ENCODE measurements at regions not wholly inside any gene's neighbourhood (a gene's known extent, or its start where the extent isn't known, plus 50 kb on each side); places are given as distances from the start of the nearest gene placed in this dataset.
A peak's percentile ranks its signal among the peaks of the same experiment; 100 is the strongest.
"Not testable (repeated sequence)": the region's sequence is repeated elsewhere in the genome, so short reads cannot be mapped to it uniquely, and the experiment has no call there.

DNA sequence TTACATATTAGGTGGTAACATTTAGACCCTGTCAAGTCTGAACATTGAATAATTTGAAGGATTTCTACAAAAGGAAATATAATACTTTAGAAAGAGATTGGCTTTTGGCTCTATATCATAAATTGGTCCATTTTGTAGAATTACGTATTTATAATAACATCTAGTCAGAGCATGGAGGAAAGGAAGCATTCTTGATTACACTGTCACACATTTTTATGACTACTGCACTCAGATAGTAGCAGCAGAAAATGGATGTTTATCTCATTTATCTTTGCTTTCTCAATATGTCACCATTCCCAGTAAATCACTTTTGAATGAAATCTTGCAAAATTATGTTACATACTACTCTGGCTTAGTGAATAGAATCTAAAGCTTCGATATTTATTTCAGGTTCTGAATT lies 1234.6 kb downstream of the CDY2B start:
- no peak for DNase-seq (ENCODE audit: low spot score)
- TF ChIP-seq, protein P1, sequence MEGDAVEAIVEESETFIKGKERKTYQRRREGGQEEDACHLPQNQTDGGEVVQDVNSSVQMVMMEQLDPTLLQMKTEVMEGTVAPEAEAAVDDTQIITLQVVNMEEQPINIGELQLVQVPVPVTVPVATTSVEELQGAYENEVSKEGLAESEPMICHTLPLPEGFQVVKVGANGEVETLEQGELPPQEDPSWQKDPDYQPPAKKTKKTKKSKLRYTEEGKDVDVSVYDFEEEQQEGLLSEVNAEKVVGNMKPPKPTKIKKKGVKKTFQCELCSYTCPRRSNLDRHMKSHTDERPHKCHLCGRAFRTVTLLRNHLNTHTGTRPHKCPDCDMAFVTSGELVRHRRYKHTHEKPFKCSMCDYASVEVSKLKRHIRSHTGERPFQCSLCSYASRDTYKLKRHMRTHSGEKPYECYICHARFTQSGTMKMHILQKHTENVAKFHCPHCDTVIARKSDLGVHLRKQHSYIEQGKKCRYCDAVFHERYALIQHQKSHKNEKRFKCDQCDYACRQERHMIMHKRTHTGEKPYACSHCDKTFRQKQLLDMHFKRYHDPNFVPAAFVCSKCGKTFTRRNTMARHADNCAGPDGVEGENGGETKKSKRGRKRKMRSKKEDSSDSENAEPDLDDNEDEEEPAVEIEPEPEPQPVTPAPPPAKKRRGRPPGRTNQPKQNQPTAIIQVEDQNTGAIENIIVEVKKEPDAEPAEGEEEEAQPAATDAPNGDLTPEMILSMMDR (IDR thresholded peaks at IDR 0.05; ENCODE audit: extremely low read depth, missing control alignments), result no peak

DNA sequence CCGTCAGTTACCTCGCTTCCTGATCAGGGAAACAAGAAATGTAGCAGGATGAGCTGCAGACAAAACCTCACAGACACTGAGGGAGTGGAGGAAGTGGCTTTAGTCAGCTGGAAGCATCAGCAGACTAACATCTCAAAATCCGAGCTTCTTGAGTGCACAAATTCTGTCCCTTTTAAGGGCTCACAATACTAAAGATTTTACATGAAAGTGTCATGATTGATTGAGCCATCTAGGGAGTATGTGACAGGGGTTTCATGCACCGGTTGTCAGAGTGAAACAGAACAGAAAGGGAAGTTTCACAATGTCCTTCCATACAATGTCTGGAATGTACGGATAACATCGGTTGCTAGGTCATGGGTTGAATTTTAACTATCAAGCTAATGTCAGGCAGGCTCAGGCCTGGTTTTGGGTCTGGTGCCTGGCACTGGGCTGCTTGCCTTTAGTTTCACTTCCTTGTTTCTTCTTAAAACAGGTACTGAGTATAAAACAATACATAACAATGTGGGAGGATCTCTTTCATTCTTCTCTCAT lies 1235.7 kb downstream of the CDY2B start:
- TF ChIP-seq, protein P1 (IDR thresholded peaks at IDR 0.05; ENCODE audit: extremely low read depth, missing control alignments), result no peak

DNA sequence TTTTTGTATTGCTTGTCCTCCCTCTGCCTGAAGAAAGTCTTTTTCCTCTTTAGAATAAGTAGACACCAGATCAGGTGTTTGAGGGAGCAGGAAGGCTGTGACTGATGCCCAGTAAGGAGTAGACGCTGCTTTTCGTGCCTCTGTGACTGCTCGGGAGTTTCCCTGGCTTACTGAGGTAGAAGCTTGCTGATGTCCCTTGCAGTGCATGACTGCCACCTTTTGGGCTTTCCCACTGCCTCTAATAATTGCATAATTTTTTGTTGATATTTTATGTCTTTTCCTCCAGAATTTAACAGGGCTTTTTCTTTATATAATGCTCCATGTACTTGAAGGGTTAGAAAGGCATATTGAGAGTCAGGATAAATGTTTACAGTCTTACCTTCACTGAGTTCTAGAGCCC lies 1240.2 kb downstream of the CDY2B start:
- TF ChIP-seq, protein P1 (IDR thresholded peaks at IDR 0.05; ENCODE audit: extremely low read depth, missing control alignments), result peak; percentile 13
- DNase-seq (ENCODE audit: low spot score), result peak; percentile 9

More for the DNA sequence above, 1235.7 kb downstream of the CDY2B start:
- DNase-seq (ENCODE audit: low spot score), result no peak

DNA sequence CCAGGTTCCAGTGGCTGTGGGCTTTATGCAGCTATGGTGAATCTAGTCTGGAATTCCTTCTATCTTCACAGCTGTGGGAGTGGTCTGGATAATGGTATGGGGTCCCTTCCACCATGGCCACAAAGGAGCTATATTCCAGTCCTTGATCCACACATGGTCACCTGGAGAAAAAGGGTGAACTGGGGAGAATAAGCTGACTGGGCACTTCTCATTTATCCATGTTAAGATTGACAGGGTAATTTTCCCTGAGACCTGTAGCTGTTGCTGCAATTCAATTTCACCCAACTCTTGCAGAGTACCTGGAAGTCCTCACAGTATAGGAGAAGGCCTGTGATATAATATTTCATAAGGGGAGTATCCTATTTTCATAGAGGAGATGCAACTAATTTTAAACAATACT lies 1241.3 kb downstream of the CDY2B start:
- not testable (repeated sequence) for DNase-seq (ENCODE audit: low spot score)

DNA sequence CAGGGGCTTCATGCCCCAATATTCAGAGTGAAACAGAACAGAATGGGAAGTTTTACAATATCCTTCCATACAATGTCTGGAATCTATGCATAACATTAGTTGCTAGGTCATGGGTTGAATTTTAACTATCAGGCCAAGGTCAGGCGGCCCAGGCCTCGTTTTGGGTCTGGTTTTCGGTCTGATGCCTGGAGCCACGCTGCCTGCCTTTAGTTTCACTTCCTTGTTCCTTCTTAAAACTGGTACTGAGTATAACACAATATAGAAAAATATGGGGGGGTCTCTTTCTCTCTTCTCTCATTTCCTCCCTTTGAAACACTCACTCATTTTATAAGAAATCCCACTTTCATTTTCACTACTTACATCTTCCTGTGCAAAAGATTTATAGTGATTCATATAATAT lies 1243.8 kb downstream of the CDY2B start:
- TF ChIP-seq, protein P1 (IDR thresholded peaks at IDR 0.05; ENCODE audit: extremely low read depth, missing control alignments), result no peak
- peak; percentile 6 for DNase-seq (ENCODE audit: low spot score)

DNA sequence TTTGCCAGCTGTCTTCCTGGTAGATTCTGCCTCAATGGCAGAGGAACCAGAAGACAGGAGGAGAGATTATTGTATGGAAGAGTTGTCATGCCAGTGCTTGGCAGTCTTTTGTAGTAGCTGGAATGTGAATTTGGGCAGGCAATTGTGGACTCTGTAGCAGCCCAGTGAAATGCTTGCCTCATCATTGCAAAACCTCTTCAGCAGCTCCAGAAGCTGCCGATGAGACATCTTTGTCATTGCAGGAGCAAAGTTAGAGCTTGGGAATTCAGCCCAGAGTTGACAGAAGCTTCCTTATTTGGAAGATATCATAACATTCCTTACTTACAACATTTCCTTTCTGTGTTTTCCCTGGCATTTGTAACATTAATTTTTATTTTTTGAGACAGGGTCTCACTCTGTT lies 1250.9 kb downstream of the CDY2B start:
- DNase-seq (ENCODE audit: low spot score), result no peak
- TF ChIP-seq, protein P1 (IDR thresholded peaks at IDR 0.05; ENCODE audit: extremely low read depth, missing control alignments), result no peak

DNA sequence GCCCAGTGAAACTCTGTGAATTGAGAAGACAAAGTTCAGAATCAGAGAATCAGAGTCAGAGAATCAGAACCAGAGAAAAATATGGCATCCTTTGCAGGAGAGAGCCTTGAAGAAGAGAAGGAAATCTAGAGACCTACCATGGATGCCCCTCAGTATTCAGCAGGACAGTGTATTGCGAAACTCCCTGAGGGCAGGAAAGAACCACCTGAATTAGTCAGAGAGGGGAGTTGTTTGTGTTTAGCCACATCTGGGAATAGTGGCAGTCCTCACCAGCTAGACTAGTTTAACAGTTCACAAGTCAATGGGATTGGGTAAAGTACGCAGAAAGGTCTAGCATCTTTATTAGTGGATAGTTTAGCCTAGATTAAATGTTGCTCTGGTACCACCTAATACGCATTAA lies 1252.9 kb downstream of the CDY2B start:
- no peak for DNase-seq (ENCODE audit: low spot score)

More for the DNA sequence above, 1252.9 kb downstream of the CDY2B start:
- TF ChIP-seq, protein P1 (IDR thresholded peaks at IDR 0.05; ENCODE audit: extremely low read depth, missing control alignments), result no peak

Data from GM20000 (cell line).